Heart left ventricle (tissue), 13 donors: ENCODE measurements at regions not wholly inside any gene's neighbourhood (a gene's known extent, or its start where the extent isn't known, plus 50 kb on each side); places are given as distances from the start of the nearest gene placed in this dataset.

Source experiments
- POLR2A ChIP-seq, 2 donors: fragments of 450-650 bp; IDR thresholded peaks; one replicate each; pipeline ENCODE4 v1.6.1; 2017; ENCODE audit warnings: antibody characterized with exemption in 2 of 2, mild to moderate bottlenecking in 2 of 2, moderate library complexity in 2 of 2
- TF ChIP-seq, protein P1 (sequence below), 12 donors: fragments of 200-600 bp; sonication (generic) in 4 of 12; IDR thresholded peaks; one replicate each; pipeline versions ENCODE4 v1.5.0 to v1.8.0; 2018 to 2022; ENCODE audit warnings: antibody characterized with exemption in 12 of 12, mild to moderate bottlenecking in 5 of 12
- donor health status: ischemic (EF 13 %, LVEDD 7.1; RV severe dilation, severe dysfunction).
- donor health status: DM: no; HTN: yes; CAD: no.
- donor health status: DM: no; HTN: no; CAD: no.
- donor health status: ischemic (EF 25% LVEDD 6.9; RV normal size, moderate dysfunction).
- donor health status: ischemic (EF 25% LVEDD 5.7; RV mildly dilated, moderate dysfunction).
- donor health status: ischemic (EF 35%, LVEDD 5.7; RV mildly dilated, moderate dysfunction).
- donor health status: nonischemic (EF 11% LVEDD 7.7; RV severe dilation, severe dysfunction).
- donor health status: DM: yes; HTN: yes; CAD: no.
- donor health status: PGD.
- donor health status: ischemic (EF 29% LVEDD 5.4; RV normal size, mild dysfunction).
- donor health status: nonischemic (EF 23%, LVEDD 6.1; RV moderate dilation, normal function).

DNA sequence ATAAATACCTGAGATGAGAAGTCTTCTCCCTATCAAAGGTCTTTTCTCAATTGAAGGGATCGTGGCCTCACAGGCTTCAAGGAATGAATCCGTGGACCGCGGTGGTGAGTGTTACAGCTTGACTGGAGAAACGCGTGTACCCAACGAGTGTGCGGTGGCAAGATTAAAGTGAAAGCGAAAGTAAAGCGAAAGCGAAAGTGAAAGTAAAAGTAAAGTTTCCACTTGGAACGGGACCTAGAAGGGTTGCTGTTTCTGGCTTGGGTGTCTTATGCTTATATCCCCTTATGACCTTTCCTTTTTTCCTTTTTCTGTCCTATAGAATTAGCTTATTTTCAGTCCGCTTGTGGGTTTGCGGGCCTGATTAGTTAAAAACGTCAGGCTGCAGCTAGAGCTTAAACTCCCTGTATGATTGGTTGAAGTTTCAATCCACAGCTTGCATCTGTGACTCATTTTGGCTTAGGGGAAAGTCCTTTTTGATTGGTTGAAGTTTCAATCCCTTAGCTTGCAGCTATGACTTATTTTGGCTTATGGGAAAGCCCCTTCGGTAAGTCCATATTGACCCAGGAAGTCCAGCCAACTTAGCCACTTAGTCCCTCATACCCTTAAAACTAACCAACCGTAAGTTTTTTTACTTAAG lies 924.3 kb upstream of the CDH10 start:
- TF ChIP-seq, protein P1, sequence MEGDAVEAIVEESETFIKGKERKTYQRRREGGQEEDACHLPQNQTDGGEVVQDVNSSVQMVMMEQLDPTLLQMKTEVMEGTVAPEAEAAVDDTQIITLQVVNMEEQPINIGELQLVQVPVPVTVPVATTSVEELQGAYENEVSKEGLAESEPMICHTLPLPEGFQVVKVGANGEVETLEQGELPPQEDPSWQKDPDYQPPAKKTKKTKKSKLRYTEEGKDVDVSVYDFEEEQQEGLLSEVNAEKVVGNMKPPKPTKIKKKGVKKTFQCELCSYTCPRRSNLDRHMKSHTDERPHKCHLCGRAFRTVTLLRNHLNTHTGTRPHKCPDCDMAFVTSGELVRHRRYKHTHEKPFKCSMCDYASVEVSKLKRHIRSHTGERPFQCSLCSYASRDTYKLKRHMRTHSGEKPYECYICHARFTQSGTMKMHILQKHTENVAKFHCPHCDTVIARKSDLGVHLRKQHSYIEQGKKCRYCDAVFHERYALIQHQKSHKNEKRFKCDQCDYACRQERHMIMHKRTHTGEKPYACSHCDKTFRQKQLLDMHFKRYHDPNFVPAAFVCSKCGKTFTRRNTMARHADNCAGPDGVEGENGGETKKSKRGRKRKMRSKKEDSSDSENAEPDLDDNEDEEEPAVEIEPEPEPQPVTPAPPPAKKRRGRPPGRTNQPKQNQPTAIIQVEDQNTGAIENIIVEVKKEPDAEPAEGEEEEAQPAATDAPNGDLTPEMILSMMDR (IDR thresholded peaks at IDR 0.05) = no peak
- no peak for TF ChIP-seq POLR2A (IDR thresholded peaks at IDR 0.05)
